ENCODE measurements at regions not wholly inside any gene's neighbourhood (a gene's known extent, or its start where the extent isn't known, plus 50 kb on each side); places are given as distances from the start of the nearest gene placed in this dataset.

GRCh38 chr17:77815127-77815905 is 143.2 kb upstream of the TNRC6C start:
- no peak for TF ChIP-seq POLR2A (IDR thresholded peaks at IDR 0.05; ENCODE audit: low read depth, low read length)
- TF ChIP-seq TAF1 (IDR thresholded peaks at IDR 0.05; ENCODE audit: low read depth, low read length): no peak
- no peak for TF ChIP-seq SPI1 (IDR thresholded peaks at IDR 0.05; ENCODE audit: low read depth, low read length)
- no peak for TF ChIP-seq POLR2AphosphoS5 (IDR thresholded peaks at IDR 0.05; ENCODE audit: low read depth, low read length)
- no peak for TF ChIP-seq PAX5 (IDR thresholded peaks at IDR 0.05; ENCODE audit: insufficient read depth, low read length, severe bottlenecking)
